OCI-LY3 (cell line): ENCODE measurements at regions not wholly inside any gene's neighbourhood (a gene's known extent, or its start where the extent isn't known, plus 50 kb on each side); places are given as distances from the start of the nearest gene placed in this dataset.

ENCODE experiments used
- EZH2phosphoT487 ChIP-seq: fragments of 200-600 bp; shearing (Covaris generic); IDR thresholded peaks from 2 replicates; pipeline ENCODE4 v1.6.1; 2018; ENCODE audit warnings: antibody characterized with exemption, mixed run types, low read depth
- TF ChIP-seq, protein P1 (sequence below): fragments of 200-600, 300-600 bp; sonication (generic); IDR thresholded peaks from 2 replicates; pipeline ENCODE4 v1.5.1; 2014; ENCODE audit warnings: antibody characterized with exemption, low read length, low read depth

DNA sequence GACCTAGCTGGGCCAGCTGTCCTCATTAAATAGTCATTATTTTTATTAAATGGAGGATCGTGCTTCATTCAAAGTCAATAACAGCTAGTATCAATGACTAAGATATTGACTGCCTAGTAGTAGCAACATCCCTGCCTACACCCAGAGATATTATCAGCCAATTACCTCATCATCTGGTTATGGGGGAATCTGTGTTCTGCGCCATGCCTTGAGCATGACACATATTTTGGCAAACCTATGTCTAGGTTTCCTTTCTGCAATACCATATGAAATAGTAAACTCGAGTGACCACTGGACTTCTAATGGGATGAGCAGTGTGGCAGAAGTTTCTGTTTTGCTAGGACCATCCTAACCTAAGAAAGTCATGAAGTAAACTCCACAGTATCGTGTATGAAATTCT is 50.0 kb upstream of the AADAT start:
- TF ChIP-seq, protein P1, sequence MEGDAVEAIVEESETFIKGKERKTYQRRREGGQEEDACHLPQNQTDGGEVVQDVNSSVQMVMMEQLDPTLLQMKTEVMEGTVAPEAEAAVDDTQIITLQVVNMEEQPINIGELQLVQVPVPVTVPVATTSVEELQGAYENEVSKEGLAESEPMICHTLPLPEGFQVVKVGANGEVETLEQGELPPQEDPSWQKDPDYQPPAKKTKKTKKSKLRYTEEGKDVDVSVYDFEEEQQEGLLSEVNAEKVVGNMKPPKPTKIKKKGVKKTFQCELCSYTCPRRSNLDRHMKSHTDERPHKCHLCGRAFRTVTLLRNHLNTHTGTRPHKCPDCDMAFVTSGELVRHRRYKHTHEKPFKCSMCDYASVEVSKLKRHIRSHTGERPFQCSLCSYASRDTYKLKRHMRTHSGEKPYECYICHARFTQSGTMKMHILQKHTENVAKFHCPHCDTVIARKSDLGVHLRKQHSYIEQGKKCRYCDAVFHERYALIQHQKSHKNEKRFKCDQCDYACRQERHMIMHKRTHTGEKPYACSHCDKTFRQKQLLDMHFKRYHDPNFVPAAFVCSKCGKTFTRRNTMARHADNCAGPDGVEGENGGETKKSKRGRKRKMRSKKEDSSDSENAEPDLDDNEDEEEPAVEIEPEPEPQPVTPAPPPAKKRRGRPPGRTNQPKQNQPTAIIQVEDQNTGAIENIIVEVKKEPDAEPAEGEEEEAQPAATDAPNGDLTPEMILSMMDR, result no peak
- no peak for TF ChIP-seq EZH2phosphoT487
